CD8-positive, alpha-beta memory T cell (primary cell): ENCODE measurements at regions not wholly inside any gene's neighbourhood (a gene's known extent, or its start where the extent isn't known, plus 50 kb on each side); places are given as distances from the start of the nearest gene placed in this dataset.

Source experiments
- CTCF ChIA-PET: fragments of 350-600 bp; sonication (Branson Sonifier 250); formaldehyde crosslinking; loops from one replicate; lab custom pipeline; 2021; ENCODE audit warnings: antibody characterized with exemption; lab: Charles Lee
- POLR2A ChIA-PET: fragments of 350-600 bp; sonication (Branson Sonifier 250); formaldehyde crosslinking; loops from one replicate; lab custom pipeline; 2021; ENCODE audit warnings: antibody characterized with exemption; lab: Charles Lee
- DNase-seq, 5 donors: peaks; one replicate each; pipeline versions ENCODE4 v3.0.0 to v3.0.0-alpha.2; 2020 to 2022; ENCODE audit warnings: mixed read lengths in 1 of 5
- H3K27ac ChIP-seq: one replicate; pipeline ENCODE4 v1.7.0; 2013; ENCODE audit warnings: low read depth, mild to moderate bottlenecking, low read length, moderate library complexity
- H3K27me3 ChIP-seq: 2 replicates; pipeline ENCODE4 v1.7.0; 2013; ENCODE audit warnings: low read length, mild to moderate bottlenecking; ENCODE audit not compliant: insufficient read depth, poor library complexity, severe bottlenecking
- H3K36me3 ChIP-seq: 2 replicates; pipeline ENCODE4 v1.7.0; 2013; ENCODE audit warnings: mild to moderate bottlenecking, low read length, moderate library complexity; ENCODE audit not compliant: insufficient read depth
- H3K4me1 ChIP-seq: 2 replicates; pipeline ENCODE4 v1.7.0; 2013; ENCODE audit warnings: mild to moderate bottlenecking, low read length, moderate library complexity; ENCODE audit not compliant: insufficient read depth
- H3K4me3 ChIP-seq: 2 replicates; pipeline ENCODE4 v1.7.0; 2013; ENCODE audit warnings: mild to moderate bottlenecking, low read length
- H3K9me3 ChIP-seq: 2 replicates; pipeline ENCODE4 v1.7.0; 2013; ENCODE audit warnings: mild to moderate bottlenecking, low read length
- H3K27ac Mint-ChIP-seq, 8 donors: one replicate each; pipeline ENCODE4 v1.8.0; 2020 to 2021; ENCODE audit warnings: mixed read lengths in 8 of 8, mild to moderate bottlenecking in 6 of 8, inconsistent platforms in 3 of 8, moderate library complexity in 3 of 8
- H3K27me3 Mint-ChIP-seq, 2 donors: one replicate each; pipeline ENCODE4 v1.8.0; 2020 to 2021; ENCODE audit warnings: mixed read lengths in 2 of 2, mild to moderate bottlenecking in 1 of 2, moderate library complexity in 1 of 2
- H3K36me3 Mint-ChIP-seq, 3 donors: one replicate each; pipeline ENCODE4 v1.8.0; 2020 to 2021; ENCODE audit warnings: mixed read lengths in 3 of 3, inconsistent platforms in 1 of 3, mild to moderate bottlenecking in 1 of 3
- H3K4me1 Mint-ChIP-seq, 3 donors: one replicate each; pipeline ENCODE4 v1.8.0; 2020 to 2021; ENCODE audit warnings: mixed read lengths in 3 of 3, inconsistent platforms in 1 of 3, mild to moderate bottlenecking in 1 of 3
- H3K4me3 Mint-ChIP-seq, 7 donors: one replicate each; pipeline ENCODE4 v1.8.0; 2020 to 2021; ENCODE audit warnings: mixed read lengths in 7 of 7, mild to moderate bottlenecking in 6 of 7, moderate library complexity in 4 of 7, inconsistent platforms in 2 of 7
- H3K9me3 Mint-ChIP-seq, 5 donors: one replicate each; pipeline ENCODE4 v1.8.0; 2020 to 2022; ENCODE audit warnings: mixed read lengths in 5 of 5, mild to moderate bottlenecking in 3 of 5, moderate library complexity in 2 of 5, inconsistent platforms in 1 of 5

- H3K27ac ChIP-seq = no peak overlapping the region
- no peak for DNase-seq
- no peaks in the 10 kb centered on the region for H3K9me3 ChIP-seq
- H3K4me3 Mint-ChIP-seq = no peak overlapping the region
- no peaks in the 10 kb centered on the region for H3K4me1 ChIP-seq
- no peaks in the 10 kb centered on the region for H3K36me3 Mint-ChIP-seq
- no peak overlapping the region for H3K27ac Mint-ChIP-seq
- no peaks in the 10 kb centered on the region for H3K27me3 ChIP-seq
- H3K4me1 Mint-ChIP-seq = no peaks in the 10 kb centered on the region
- H3K9me3 Mint-ChIP-seq = peaks cover 0 to 3% (median 1%) of the 10 kb centered on the region in 5 donors
- CTCF ChIA-PET = no interaction called here
- H3K4me3 ChIP-seq = no peak overlapping the region
- H3K36me3 ChIP-seq = no peaks in the 10 kb centered on the region
- peaks cover 0 to under 1% of the 10 kb centered on the region in 2 donors for H3K27me3 Mint-ChIP-seq
- POLR2A ChIA-PET = no interaction called here
Measured at GRCh38 chr5:144065786-144066185, 104.7 kb downstream of the YIPF5 start.

DNA sequence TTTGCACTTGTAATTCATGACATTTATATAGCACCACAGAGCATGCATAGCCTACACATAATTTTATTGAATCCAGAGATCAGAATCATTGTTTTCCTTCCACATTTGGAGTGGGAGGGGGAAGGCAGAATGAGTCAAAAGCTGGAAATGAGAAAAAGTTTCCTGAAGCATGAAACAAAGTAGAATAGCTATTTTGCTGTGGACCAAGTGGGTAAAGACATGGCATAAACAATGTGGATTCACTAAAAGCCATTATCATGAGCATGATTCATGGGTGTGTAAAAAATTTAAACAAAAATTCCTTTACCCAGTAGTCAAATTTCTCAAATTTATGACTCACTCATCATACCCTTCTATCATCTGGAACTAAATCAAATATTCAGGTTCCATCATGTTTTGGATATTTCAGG lies 97.9 kb downstream of the YIPF5 start:
- CTCF ChIA-PET = no interaction called here
- H3K4me1 ChIP-seq = no peaks in the 10 kb centered on the region

GRCh38 chr5:144076521-144077083 lies 93.9 kb downstream of the YIPF5 start:
- no peak overlapping the region for H3K27ac ChIP-seq
- no peak overlapping the region for H3K4me3 ChIP-seq
- Mint-ChIP-seq H3K36me3 (peaks cover 0 to 11% (median 0%) of the 10 kb centered on the region in 3 donors), H3K4me3 (no peak overlapping the region), H3K4me1 (no peaks in the 10 kb centered on the region), H3K27me3 (peaks cover 12 to 43% of the 10 kb centered on the region in 2 donors), H3K9me3 (peaks cover 0 to 25% (median 21%) of the 10 kb centered on the region in 5 donors), H3K27ac (no peak overlapping the region)
- no peaks in the 10 kb centered on the region for H3K9me3 ChIP-seq
- H3K36me3 ChIP-seq = no peaks in the 10 kb centered on the region
- ChIA-PET CTCF (no interaction called here), POLR2A (no interaction called here)
- no peaks in the 10 kb centered on the region for H3K27me3 ChIP-seq
- H3K4me1 ChIP-seq = no peaks in the 10 kb centered on the region
- no peak for DNase-seq

More for the DNA sequence above, 97.9 kb downstream of the YIPF5 start:
- H3K27me3 Mint-ChIP-seq = peaks cover 11 to 31% of the 10 kb centered on the region in 2 donors
- H3K9me3 Mint-ChIP-seq = peaks cover 0 to 5% (median 4%) of the 10 kb centered on the region in 5 donors
- Histone ChIP-seq H3K36me3 (no peaks in the 10 kb centered on the region), H3K9me3 (no peaks in the 10 kb centered on the region), H3K4me3 (no peak overlapping the region), H3K27me3 (no peaks in the 10 kb centered on the region), H3K27ac (no peak overlapping the region)
- H3K4me1 Mint-ChIP-seq = no peaks in the 10 kb centered on the region
- H3K27ac Mint-ChIP-seq = no peak overlapping the region
- POLR2A ChIA-PET = no interaction called here
- H3K4me3 Mint-ChIP-seq = no peak overlapping the region
- no peak for DNase-seq
- H3K36me3 Mint-ChIP-seq = no peaks in the 10 kb centered on the region

- CTCF ChIA-PET = no interaction called here
Measured at GRCh38 chr5:144083185-144083584, 87.3 kb downstream of the YIPF5 start.

DNA sequence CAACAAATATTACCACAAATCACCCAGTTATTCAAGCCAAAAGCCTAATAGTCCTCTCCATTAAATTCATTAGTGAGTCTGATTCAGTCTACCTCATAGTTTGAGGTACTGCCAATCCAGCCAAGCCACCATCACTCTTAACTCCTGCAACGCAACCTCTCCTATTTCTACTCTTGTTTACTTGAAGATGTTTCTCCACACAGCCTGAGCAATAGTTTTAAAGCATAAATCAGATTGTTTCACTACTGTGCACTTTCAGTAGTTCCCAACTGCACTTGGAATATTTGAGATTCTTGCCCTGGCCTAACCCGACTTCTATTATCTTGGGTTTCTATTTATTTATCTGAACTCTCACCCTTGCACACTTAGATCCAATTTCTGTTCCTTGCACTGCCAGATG lies 85.5 kb downstream of the YIPF5 start:
- no peak for DNase-seq
- POLR2A ChIA-PET = no interaction called here
- Histone ChIP-seq H3K9me3 (no peaks in the 10 kb centered on the region), H3K27ac (no peak overlapping the region), H3K4me1 (no peaks in the 10 kb centered on the region), H3K4me3 (no peak overlapping the region), H3K36me3 (no peaks in the 10 kb centered on the region), H3K27me3 (no peaks in the 10 kb centered on the region)
- H3K4me3 Mint-ChIP-seq = no peak overlapping the region
- H3K36me3 Mint-ChIP-seq = peaks cover 0 to 8% (median 0%) of the 10 kb centered on the region in 3 donors
- CTCF ChIA-PET = no interaction called here
- peaks cover 0 to 5% of the 10 kb centered on the region in 2 donors for H3K27me3 Mint-ChIP-seq
- no peaks in the 10 kb centered on the region for H3K4me1 Mint-ChIP-seq
- no peak overlapping the region for H3K27ac Mint-ChIP-seq
- peaks cover 4 to 20% (median 16%) of the 10 kb centered on the region in 5 donors for H3K9me3 Mint-ChIP-seq

More at GRCh38 chr5:144083185-144083584, 87.3 kb downstream of the YIPF5 start:
- Mint-ChIP-seq H3K4me3 (no peak overlapping the region), H3K36me3 (peaks cover 0 to 8% (median 0%) of the 10 kb centered on the region in 3 donors), H3K9me3 (peaks cover 4 to 22% (median 16%) of the 10 kb centered on the region in 5 donors), H3K27ac (no peak overlapping the region), H3K4me1 (no peaks in the 10 kb centered on the region), H3K27me3 (peaks cover 5 to 6% of the 10 kb centered on the region in 2 donors)
- POLR2A ChIA-PET = no interaction called here
- Histone ChIP-seq H3K4me1 (no peaks in the 10 kb centered on the region), H3K36me3 (no peaks in the 10 kb centered on the region), H3K27me3 (no peaks in the 10 kb centered on the region), H3K27ac (no peak overlapping the region), H3K9me3 (no peaks in the 10 kb centered on the region), H3K4me3 (no peak overlapping the region)
- DNase-seq = no peak

GRCh38 chr5:144085381-144085780 lies 85.1 kb downstream of the YIPF5 start:
- no peak for DNase-seq
- Histone ChIP-seq H3K4me3 (no peak overlapping the region), H3K27me3 (no peaks in the 10 kb centered on the region), H3K27ac (no peak overlapping the region), H3K4me1 (no peaks in the 10 kb centered on the region), H3K9me3 (no peaks in the 10 kb centered on the region), H3K36me3 (no peaks in the 10 kb centered on the region)
- H3K4me3 Mint-ChIP-seq = no peak overlapping the region
- H3K9me3 Mint-ChIP-seq = peaks cover 4 to 20% (median 15%) of the 10 kb centered on the region in 5 donors
- CTCF ChIA-PET = no interaction called here
- peaks cover 0 to 8% (median 0%) of the 10 kb centered on the region in 3 donors for H3K36me3 Mint-ChIP-seq
- H3K27ac Mint-ChIP-seq = no peak overlapping the region
- POLR2A ChIA-PET = no interaction called here
- no peaks in the 10 kb centered on the region for H3K4me1 Mint-ChIP-seq
- H3K27me3 Mint-ChIP-seq = peaks cover 0 to 5% of the 10 kb centered on the region in 2 donors

GRCh38 chr5:144086295-144086694 lies 84.2 kb downstream of the YIPF5 start:
- Mint-ChIP-seq H3K27ac (no peak overlapping the region), H3K4me3 (no peak overlapping the region), H3K36me3 (no peaks in the 10 kb centered on the region), H3K9me3 (peaks cover 2 to 14% (median 6%) of the 10 kb centered on the region in 5 donors), H3K4me1 (no peaks in the 10 kb centered on the region), H3K27me3 (peaks cover 0 to 5% of the 10 kb centered on the region in 2 donors)
- ChIA-PET CTCF (no interaction called here), POLR2A (no interaction called here)
- H3K27me3 ChIP-seq = no peaks in the 10 kb centered on the region
- no peak overlapping the region for H3K4me3 ChIP-seq
- no peaks in the 10 kb centered on the region for H3K36me3 ChIP-seq
- H3K4me1 ChIP-seq = no peaks in the 10 kb centered on the region
- no peak overlapping the region for H3K27ac ChIP-seq
- DNase-seq = no peak
- no peaks in the 10 kb centered on the region for H3K9me3 ChIP-seq

DNA sequence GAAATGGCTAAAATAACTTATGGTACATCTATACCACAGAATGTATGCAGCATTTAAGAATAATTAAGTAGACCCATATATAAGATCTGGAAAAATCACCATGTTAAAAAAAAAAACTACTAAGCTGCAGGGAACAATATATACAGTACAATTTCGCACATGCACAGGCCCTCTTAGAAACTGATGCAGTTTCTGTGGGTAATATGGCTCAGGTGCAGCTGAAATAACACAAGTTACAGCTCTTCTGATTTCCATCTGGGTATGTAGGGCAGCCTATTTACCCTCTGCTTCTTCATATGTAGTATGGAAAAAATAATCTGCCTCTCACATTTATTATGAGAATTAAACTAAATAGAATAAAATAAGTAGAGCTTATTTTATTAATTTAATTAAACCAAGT lies 82.9 kb downstream of the YIPF5 start:
- ChIA-PET POLR2A (no interaction called here), CTCF (no interaction called here)

More for the DNA sequence above, 82.9 kb downstream of the YIPF5 start:
- no peaks in the 10 kb centered on the region for H3K36me3 Mint-ChIP-seq
- H3K27me3 Mint-ChIP-seq = peaks cover 0 to 3% of the 10 kb centered on the region in 2 donors
- no peak overlapping the region for H3K27ac ChIP-seq
- no peak overlapping the region for H3K27ac Mint-ChIP-seq
- H3K9me3 ChIP-seq = no peaks in the 10 kb centered on the region
- peaks cover 0 to under 1% (median 0%) of the 10 kb centered on the region in 5 donors for H3K9me3 Mint-ChIP-seq
- no peak overlapping the region for H3K4me3 Mint-ChIP-seq
- no peaks in the 10 kb centered on the region for H3K4me1 Mint-ChIP-seq
- H3K4me3 ChIP-seq = no peak overlapping the region
- DNase-seq = no peak
- H3K4me1 ChIP-seq = no peaks in the 10 kb centered on the region
- H3K36me3 ChIP-seq = no peaks in the 10 kb centered on the region
- no peaks in the 10 kb centered on the region for H3K27me3 ChIP-seq
